Natural killer cell (primary cell): ENCODE measurements at regions not wholly inside any gene's neighbourhood (a gene's known extent, or its start where the extent isn't known, plus 50 kb on each side); places are given as distances from the start of the nearest gene placed in this dataset.
"Not testable (repeated sequence)": the region's sequence is repeated elsewhere in the genome, so short reads cannot be mapped to it uniquely, and the experiment has no call there.

Experiments used
- ATAC-seq, 3 donors: fragments of 150-1000 bp in 2 of 3; fragments of 200-7000 bp in 1 of 3; cut with Tn5 transposase; 1 replicate in 1 of 3; 2 replicates in 2 of 3; pipeline ENCODE4 v1.10.0; 2021; ENCODE audit warnings: mild to moderate bottlenecking in 2 of 3, moderate library complexity in 2 of 3
- DNase-seq, 2 donors: peaks; one replicate each; pipeline versions ENCODE4 v3.0.0 to v3.0.0-alpha.2; 2013 to 2021; ENCODE audit warnings: mixed read lengths in 1 of 2
- H3K27ac ChIP-seq: one replicate; pipeline ENCODE4 v1.5.1; 2013; ENCODE audit warnings: mild to moderate bottlenecking, low read length
- H3K27me3 ChIP-seq: one replicate; pipeline ENCODE4 v1.6.1; 2013; ENCODE audit warnings: low read length; ENCODE audit not compliant: control insufficient read depth, insufficient read depth
- H3K36me3 ChIP-seq: one replicate; pipeline ENCODE4 v1.6.1; 2013; ENCODE audit warnings: low read length; ENCODE audit not compliant: control insufficient read depth, insufficient read depth
- H3K4me1 ChIP-seq: one replicate; pipeline ENCODE4 v1.6.1; 2013; ENCODE audit warnings: low read length; ENCODE audit not compliant: control insufficient read depth, insufficient read depth
- H3K4me3 ChIP-seq: one replicate; pipeline ENCODE4 v1.5.1; 2013; ENCODE audit warnings: low read length
- H3K9me3 ChIP-seq: one replicate; pipeline ENCODE4 v1.6.1; 2013; ENCODE audit warnings: low read length; ENCODE audit not compliant: control insufficient read depth, insufficient read depth
- H3K27ac Mint-ChIP-seq, 2 donors: one replicate each; pipeline ENCODE4 v1.8.0; 2022; ENCODE audit warnings: mild to moderate bottlenecking in 2 of 2, mixed read lengths in 2 of 2, moderate library complexity in 1 of 2
- H3K27me3 Mint-ChIP-seq, 2 donors: one replicate each; pipeline ENCODE4 v1.8.0; 2022; ENCODE audit warnings: low read depth in 2 of 2, mixed read lengths in 2 of 2
- H3K36me3 Mint-ChIP-seq: one replicate; pipeline ENCODE4 v1.8.0; 2022; ENCODE audit warnings: mixed read lengths
- H3K4me1 Mint-ChIP-seq, 2 donors: one replicate each; pipeline ENCODE4 v1.8.0; 2022; ENCODE audit warnings: mixed read lengths in 2 of 2
- H3K4me3 Mint-ChIP-seq: one replicate; pipeline ENCODE4 v1.8.0; 2022; ENCODE audit warnings: mild to moderate bottlenecking, moderate library complexity, mixed read lengths
- H3K9me3 Mint-ChIP-seq, 2 donors: one replicate each; pipeline ENCODE4 v1.8.0; 2022; ENCODE audit warnings: mixed read lengths in 2 of 2
- WGBS: methylation state at CpG from one replicate; pipeline ENCODE4 v1.1.7; 2013; ENCODE audit warnings: missing lambda C conversion rate; ENCODE audit not compliant: insufficient coverage; 5-methylcytosine and 5-hydroxymethylcytosine counted together
- intact Hi-C: fragments of 100-400 bp; cut with micrococcal nuclease; formaldehyde crosslinking; loops from one replicate; pipeline ENCODE4 v1.14.2; 2022

DNA sequence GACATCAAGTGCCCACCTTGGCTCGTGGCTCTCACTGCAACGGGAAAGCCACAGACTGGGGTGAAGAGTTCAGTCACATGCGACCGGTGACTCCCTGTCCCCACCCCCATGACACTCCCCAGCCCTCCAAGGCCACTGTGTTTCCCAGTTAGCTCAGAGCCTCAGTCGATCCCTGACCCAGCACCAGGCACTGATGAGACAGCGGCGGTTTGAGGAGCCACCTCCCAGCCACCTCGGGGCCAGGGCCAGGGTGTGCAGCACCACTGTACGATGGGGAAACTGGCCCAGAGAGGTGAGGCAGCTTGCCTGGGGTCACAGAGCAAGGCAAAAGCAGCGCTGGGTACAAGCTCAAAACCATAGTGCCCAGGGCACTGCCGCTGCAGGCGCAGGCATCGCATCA lies 266.0 kb downstream of the OR4F29 start:
- WGBS, result no CpG with 5 or more reads among the region's 13 CpGs
- H3K36me3 Mint-ChIP-seq, H3K4me1 ChIP-seq, intact Hi-C loops, ATAC-seq, H3K9me3 Mint-ChIP-seq, H3K27me3 ChIP-seq, H3K4me1 Mint-ChIP-seq, H3K9me3 ChIP-seq, H3K4me3 Mint-ChIP-seq, H3K36me3 ChIP-seq, DNase-seq, H3K27ac ChIP-seq, H3K27me3 Mint-ChIP-seq, H3K4me3 ChIP-seq, H3K27ac Mint-ChIP-seq: not testable (repeated sequence)

DNA sequence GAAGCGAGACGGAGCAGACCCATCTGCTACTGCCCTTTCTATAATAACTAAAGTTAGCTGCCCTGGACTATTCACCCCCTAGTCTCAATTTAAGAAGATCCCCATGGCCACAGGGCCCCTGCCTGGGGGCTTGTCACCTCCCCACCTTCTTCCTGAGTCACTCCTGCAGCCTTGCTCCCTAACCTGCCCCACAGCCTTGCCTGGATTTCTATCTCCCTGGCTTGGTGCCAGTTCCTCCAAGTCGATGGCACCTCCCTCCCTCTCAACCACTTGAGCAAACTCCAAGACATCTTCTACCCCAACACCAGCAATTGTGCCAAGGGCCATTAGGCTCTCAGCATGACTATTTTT lies 267.2 kb downstream of the OR4F29 start:
- not testable (repeated sequence) for H3K27me3 Mint-ChIP-seq, ATAC-seq

DNA sequence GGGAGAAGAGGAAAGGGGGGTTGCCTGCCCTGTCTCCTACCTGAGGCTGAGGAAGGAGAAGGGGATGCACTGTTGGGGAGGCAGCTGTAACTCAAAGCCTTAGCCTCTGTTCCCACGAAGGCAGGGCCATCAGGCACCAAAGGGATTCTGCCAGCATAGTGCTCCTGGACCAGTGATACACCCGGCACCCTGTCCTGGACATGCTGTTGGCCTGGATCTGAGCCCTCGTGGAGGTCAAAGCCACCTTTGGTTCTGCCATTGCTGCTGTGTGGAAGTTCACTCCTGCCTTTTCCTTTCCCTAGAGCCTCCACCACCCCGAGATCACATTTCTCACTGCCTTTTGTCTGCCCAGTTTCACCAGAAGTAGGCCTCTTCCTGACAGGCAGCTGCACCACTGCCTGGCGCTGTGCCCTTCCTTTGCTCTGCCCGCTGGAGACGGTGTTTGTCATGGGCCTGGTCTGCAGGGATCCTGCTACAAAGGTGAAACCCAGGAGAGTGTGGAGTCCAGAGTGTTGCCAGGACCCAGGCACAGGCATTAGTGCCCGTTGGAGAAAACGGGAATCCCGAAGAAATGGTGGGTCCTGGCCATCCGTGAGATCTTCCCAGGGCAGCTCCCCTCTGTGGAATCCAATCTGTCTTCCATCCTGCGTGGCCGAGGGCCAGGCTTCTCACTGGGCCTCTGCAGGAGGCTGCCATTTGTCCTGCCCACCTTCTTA lies 267.7 kb downstream of the OR4F29 start:
- intact Hi-C loops, H3K9me3 ChIP-seq, ATAC-seq, H3K36me3 Mint-ChIP-seq, H3K4me1 ChIP-seq, H3K4me1 Mint-ChIP-seq, DNase-seq, H3K4me3 ChIP-seq, H3K36me3 ChIP-seq, H3K4me3 Mint-ChIP-seq, H3K9me3 Mint-ChIP-seq, H3K27me3 Mint-ChIP-seq, H3K27ac Mint-ChIP-seq, H3K27me3 ChIP-seq, H3K27ac ChIP-seq: not testable (repeated sequence)
- 98% methylated on average over 4 of the region's 13 CpGs for WGBS

More for the DNA sequence above, 267.2 kb downstream of the OR4F29 start:
- intact Hi-C loops, H3K4me1 Mint-ChIP-seq, H3K4me3 ChIP-seq, H3K36me3 ChIP-seq, H3K27ac ChIP-seq, H3K36me3 Mint-ChIP-seq, DNase-seq, H3K27ac Mint-ChIP-seq, H3K4me3 Mint-ChIP-seq, H3K27me3 ChIP-seq, H3K9me3 Mint-ChIP-seq, H3K4me1 ChIP-seq, H3K9me3 ChIP-seq: not testable (repeated sequence)
- WGBS, result no CpG with 5 or more reads among the region's 3 CpGs

- H3K4me3 ChIP-seq, H3K27ac ChIP-seq, H3K4me1 ChIP-seq, ATAC-seq, H3K36me3 Mint-ChIP-seq, H3K4me1 Mint-ChIP-seq, H3K27me3 Mint-ChIP-seq, H3K27ac Mint-ChIP-seq, DNase-seq, H3K36me3 ChIP-seq, intact Hi-C loops, H3K4me3 Mint-ChIP-seq, H3K27me3 ChIP-seq, H3K9me3 Mint-ChIP-seq, H3K9me3 ChIP-seq: not testable (repeated sequence)
- 92% methylated on average over 4 of the region's 10 CpGs for WGBS
Observed at GRCh38 chr1:183081-183480, 268.4 kb downstream of the OR4F29 start.

DNA sequence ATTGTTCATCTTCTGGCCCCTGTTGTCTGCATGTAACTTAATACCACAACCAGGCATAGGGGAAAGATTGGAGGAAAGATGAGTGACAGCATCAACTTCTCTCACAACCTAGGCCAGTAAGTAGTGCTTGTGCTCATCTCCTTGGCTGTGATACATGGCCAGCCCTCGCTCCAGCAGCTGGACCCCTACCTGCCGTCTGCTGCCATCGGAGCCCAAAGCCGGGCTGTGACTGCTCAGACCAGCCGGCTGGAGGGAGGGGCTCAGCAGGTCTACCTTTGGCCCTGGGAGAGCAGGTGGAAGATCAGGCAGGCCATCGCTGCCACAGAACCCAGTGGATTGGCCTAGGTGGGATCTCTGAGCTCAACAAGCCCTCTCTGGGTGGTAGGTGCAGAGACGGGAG lies 268.8 kb downstream of the OR4F29 start:
- H3K27ac Mint-ChIP-seq, H3K9me3 Mint-ChIP-seq, H3K27me3 ChIP-seq, H3K36me3 ChIP-seq, H3K4me1 ChIP-seq, H3K36me3 Mint-ChIP-seq, H3K4me3 ChIP-seq, H3K27me3 Mint-ChIP-seq, H3K9me3 ChIP-seq, intact Hi-C loops, DNase-seq, H3K4me1 Mint-ChIP-seq, ATAC-seq, H3K4me3 Mint-ChIP-seq, H3K27ac ChIP-seq: not testable (repeated sequence)
- WGBS, result no CpG with 5 or more reads among the region's 7 CpGs
